ENCODE measurements at regions not wholly inside any gene's neighbourhood (a gene's known extent, or its start where the extent isn't known, plus 50 kb on each side); places are given as distances from the start of the nearest gene placed in this dataset.

GRCh38 chr14:37791384-37792036, 196.1 kb downstream of the TTC6 start (continued):
- TF ChIP-seq ZBTB38 (CRISPR knock-in tag; IDR thresholded peaks at IDR 0.05) (no peak), YEATS4 (CRISPR knock-in tag; IDR thresholded peaks at IDR 0.05; ENCODE audit: borderline replicate concordance) (peak; percentile 53; the same call in 1 of the 2 replicates), ZNF343 (CRISPR knock-in tag; IDR thresholded peaks at IDR 0.05) (no peak), SCMH1 (CRISPR knock-in tag; IDR thresholded peaks at IDR 0.05; ENCODE audit: borderline replicate concordance) (no peak), ZNF280D (CRISPR knock-in tag; IDR thresholded peaks at IDR 0.05) (peak; percentile 78; the same call in 1 of the 2 replicates), NR2F1 (CRISPR knock-in tag; IDR thresholded peaks at IDR 0.05) (peak; percentile 38 to 83; a peak in 2 of 4 replicates), ZBTB25 (CRISPR knock-in tag; IDR thresholded peaks at IDR 0.05) (peak; percentile 84), ZNF572 (CRISPR knock-in tag; IDR thresholded peaks at IDR 0.05) (no peak), TBX2 (CRISPR knock-in tag; IDR thresholded peaks at IDR 0.05; ENCODE audit: borderline replicate concordance) (peak; percentile 68; the same call in 1 of the 2 replicates), LCORL (IDR thresholded peaks at IDR 0.05) (peak; percentile 61; the same call in 1 of the 2 replicates), LCORL (CRISPR knock-in tag; IDR thresholded peaks at IDR 0.05) (peak; percentile 88), AGO1 (IDR thresholded peaks at IDR 0.05; ENCODE audit: low read depth, low read length, poor library complexity, severe bottlenecking) (no peak), NR2F6 (IDR thresholded peaks at IDR 0.05) (peak; percentile 82), NR2F6 (CRISPR knock-in tag; IDR thresholded peaks at IDR 0.05) (peak; percentile 83), WIZ (CRISPR knock-in tag; IDR thresholded peaks at IDR 0.05) (peak; percentile 97), ATF7 (IDR thresholded peaks at IDR 0.05) (no peak), ATF7 (CRISPR knock-in tag; IDR thresholded peaks at IDR 0.05) (no peak), FOXK2 (IDR thresholded peaks at IDR 0.05) (peak; percentile 34; the same call in 1 of the 2 replicates), KLF9 (CRISPR knock-in tag; IDR thresholded peaks at IDR 0.05; ENCODE audit: low read depth) (0 out of 2 replicates have a peak, but pooled peaks have one; percentile 76), ATF7-NPFF (CRISPR knock-in tag; IDR thresholded peaks at IDR 0.05; ENCODE audit: low read depth) (no peak), ZFP36 (IDR thresholded peaks at IDR 0.05; ENCODE audit: borderline replicate concordance, low read depth, low read length, partially characterized antibody) (no peak), ZNF7 (CRISPR knock-in tag; IDR thresholded peaks at IDR 0.05) (0 out of 2 replicates have a peak, but pooled peaks have one; percentile 26), REXO4 (CRISPR knock-in tag; IDR thresholded peaks at IDR 0.05; ENCODE audit: borderline replicate concordance) (no peak), ZNF34 (CRISPR knock-in tag; IDR thresholded peaks at IDR 0.05; ENCODE audit: borderline replicate concordance) (no peak), ZNF441 (CRISPR knock-in tag; IDR thresholded peaks at IDR 0.05; ENCODE audit: borderline replicate concordance) (peak; percentile 71; the same call in 1 of the 2 replicates), CHD4 (IDR thresholded peaks at IDR 0.05; ENCODE audit: borderline replicate concordance, low read length) (peak; percentile 53; the same call in 1 of the 2 replicates), HHEX (CRISPR knock-in tag; IDR thresholded peaks at IDR 0.05) (peak; percentile 78)
